Astrocyte (in vitro differentiated cells and primary cell): ENCODE measurements at regions not wholly inside any gene's neighbourhood (a gene's known extent, or its start where the extent isn't known, plus 50 kb on each side); places are given as distances from the start of the nearest gene placed in this dataset.

ENCODE experiments used
- CTCF ChIP-seq: IDR thresholded peaks from 2 replicates; pipeline ENCODE4 v1.5.1; 2011; ENCODE audit warnings: low read depth, mild to moderate bottlenecking, inconsistent platforms, low read length, moderate library complexity; ENCODE audit not compliant: insufficient read depth
- EZH2 ChIP-seq: IDR thresholded peaks from 2 replicates; pipeline ENCODE4 v1.6.1; 2012; ENCODE audit warnings: mild to moderate bottlenecking, low read length, inconsistent platforms; ENCODE audit not compliant: insufficient read depth

DNA sequence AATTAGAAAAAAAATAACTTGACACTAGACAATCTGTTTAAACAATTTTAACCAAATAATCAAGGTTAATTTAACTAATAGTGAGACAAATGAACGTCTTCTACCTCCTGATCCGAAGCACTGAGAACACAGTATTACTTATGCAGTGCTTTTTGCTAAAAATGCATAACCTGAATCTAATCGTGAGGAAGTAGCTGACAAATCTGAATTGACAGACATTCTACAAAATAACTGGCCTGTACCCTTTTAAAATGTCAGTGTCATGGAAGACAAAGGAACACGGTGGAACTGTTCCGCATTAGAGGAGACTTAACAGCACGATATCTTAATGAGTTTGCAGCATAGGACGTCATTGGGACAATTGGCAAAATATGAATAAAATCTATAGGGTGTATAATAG, 631.2 kb upstream of the ZFP42 start:
- TF ChIP-seq CTCF: no peak
- no peak for TF ChIP-seq EZH2
